ENCODE measurements at regions not wholly inside any gene's neighbourhood (a gene's known extent, or its start where the extent isn't known, plus 50 kb on each side); places are given as distances from the start of the nearest gene placed in this dataset.

- TF ChIP-seq, protein P1, sequence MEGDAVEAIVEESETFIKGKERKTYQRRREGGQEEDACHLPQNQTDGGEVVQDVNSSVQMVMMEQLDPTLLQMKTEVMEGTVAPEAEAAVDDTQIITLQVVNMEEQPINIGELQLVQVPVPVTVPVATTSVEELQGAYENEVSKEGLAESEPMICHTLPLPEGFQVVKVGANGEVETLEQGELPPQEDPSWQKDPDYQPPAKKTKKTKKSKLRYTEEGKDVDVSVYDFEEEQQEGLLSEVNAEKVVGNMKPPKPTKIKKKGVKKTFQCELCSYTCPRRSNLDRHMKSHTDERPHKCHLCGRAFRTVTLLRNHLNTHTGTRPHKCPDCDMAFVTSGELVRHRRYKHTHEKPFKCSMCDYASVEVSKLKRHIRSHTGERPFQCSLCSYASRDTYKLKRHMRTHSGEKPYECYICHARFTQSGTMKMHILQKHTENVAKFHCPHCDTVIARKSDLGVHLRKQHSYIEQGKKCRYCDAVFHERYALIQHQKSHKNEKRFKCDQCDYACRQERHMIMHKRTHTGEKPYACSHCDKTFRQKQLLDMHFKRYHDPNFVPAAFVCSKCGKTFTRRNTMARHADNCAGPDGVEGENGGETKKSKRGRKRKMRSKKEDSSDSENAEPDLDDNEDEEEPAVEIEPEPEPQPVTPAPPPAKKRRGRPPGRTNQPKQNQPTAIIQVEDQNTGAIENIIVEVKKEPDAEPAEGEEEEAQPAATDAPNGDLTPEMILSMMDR (IDR thresholded peaks at IDR 0.05): no peak
- TF ChIP-seq POLR2AphosphoS5 (IDR thresholded peaks at IDR 0.05): no peak
Measured at GRCh38 chr5:5964347-5964746, 414.0 kb downstream of the MED10 start.

All from gastroesophageal sphincter (tissue), 3 donors.